ENCODE measurements at regions not wholly inside any gene's neighbourhood (a gene's known extent, or its start where the extent isn't known, plus 50 kb on each side); places are given as distances from the start of the nearest gene placed in this dataset.

GRCh38 chr12:59839514-59839913 lies 243.7 kb downstream of the SLC16A7 start:
- no peak for DNase-seq (ENCODE audit: low read depth in 2 of 3, low spot score in 2 of 3)

- DNase-seq (ENCODE audit: low read depth in 2 of 3, low spot score in 2 of 3): no peak
Measured at GRCh38 chr12:59843260-59843843, 247.5 kb downstream of the SLC16A7 start.

DNA sequence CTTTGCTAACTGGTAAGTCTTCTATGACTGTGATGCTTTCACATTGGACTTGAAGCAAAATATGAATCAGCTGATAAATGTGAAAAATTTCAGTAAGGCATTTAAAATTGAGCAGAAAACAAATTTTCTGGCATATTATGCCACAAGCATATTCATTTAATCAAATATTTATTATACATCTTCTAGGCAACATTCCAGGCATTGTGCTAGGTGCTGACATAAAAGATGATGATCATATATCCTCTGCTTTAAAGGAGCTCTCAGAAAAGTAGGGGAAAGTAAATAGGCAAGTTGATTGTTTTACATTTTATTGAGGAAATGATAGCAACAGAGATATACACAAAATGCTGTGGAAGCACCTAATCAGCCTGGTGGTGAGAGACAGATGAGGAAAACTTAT lies 248.9 kb downstream of the SLC16A7 start:
- no peak for DNase-seq (ENCODE audit: low read depth in 2 of 3, low spot score in 2 of 3)

GRCh38 chr12:59845293-59845692 lies 249.5 kb downstream of the SLC16A7 start:
- DNase-seq (ENCODE audit: low read depth in 2 of 3, low spot score in 2 of 3): no peak

DNA sequence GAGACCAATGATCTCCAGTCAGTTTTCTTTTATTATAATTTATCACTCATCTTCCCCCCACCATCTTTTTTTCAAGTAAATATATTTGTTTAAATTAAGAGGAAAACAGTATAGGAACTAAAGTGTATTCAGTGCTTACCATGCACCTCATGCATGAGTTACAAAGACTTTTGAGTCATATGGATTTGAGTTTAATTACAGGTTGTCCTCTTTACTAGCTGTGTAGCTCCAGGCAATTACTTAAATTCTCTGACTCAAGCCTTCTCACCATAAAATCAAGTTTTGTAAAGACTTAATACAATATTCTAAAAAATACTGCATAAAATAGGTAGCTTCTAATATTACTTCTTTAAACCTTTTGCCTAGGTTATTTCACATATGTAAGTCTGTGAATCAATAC lies 251.3 kb downstream of the SLC16A7 start:
- DNase-seq (ENCODE audit: low read depth in 2 of 3, low spot score in 2 of 3): no peak

DNA sequence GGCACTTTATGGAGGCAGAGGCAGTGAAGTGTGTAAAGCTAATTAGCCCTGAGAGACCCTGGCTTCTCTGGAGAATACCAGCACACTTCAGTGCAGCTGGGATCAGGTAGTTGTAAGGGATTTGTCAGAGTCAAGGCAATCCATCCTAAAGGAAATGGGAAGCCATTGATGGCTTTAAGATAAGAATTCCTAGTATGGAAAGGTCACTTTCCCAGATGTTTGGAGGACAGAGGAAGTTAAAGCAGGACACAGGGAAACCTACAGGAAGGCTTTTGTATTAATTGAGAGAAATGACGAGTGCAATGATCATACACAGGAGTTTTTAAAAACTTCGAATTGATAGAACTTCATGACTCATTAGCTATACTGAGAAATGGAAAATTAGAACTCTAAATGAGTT lies 254.4 kb downstream of the SLC16A7 start:
- DNase-seq (ENCODE audit: low read depth in 2 of 3, low spot score in 2 of 3): no peak

- no peak for DNase-seq (ENCODE audit: low read depth in 2 of 3, low spot score in 2 of 3)
Measured at GRCh38 chr12:59858508-59859170, 262.8 kb downstream of the SLC16A7 start.

- DNase-seq (ENCODE audit: low read depth in 2 of 3, low spot score in 2 of 3): no peak
Measured at GRCh38 chr12:59859171-59859510, 263.3 kb downstream of the SLC16A7 start.

GRCh38 chr12:59861635-59862034 lies 265.8 kb downstream of the SLC16A7 start:
- no peak for DNase-seq (ENCODE audit: low read depth in 2 of 3, low spot score in 2 of 3)

DNA sequence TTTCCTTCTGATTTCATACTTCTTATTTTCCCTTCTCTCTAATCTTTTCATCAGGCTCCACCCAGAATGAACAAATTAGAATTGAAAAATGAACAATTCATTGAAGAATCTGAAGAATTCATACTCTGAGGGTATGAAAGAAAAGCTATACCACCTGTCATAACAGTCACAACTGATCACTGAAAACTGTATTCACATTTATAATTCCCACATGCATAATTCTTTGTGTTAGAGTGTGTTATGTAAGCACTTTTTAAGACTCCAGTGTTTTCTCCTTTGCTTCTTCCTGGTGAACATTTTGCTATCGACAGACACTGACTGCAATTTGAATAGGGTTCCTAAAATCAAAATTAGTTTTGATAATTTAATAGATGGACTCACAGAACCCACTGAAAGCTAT lies 271.2 kb downstream of the SLC16A7 start:
- no peak for DNase-seq (ENCODE audit: low read depth in 2 of 3, low spot score in 2 of 3)

DNA sequence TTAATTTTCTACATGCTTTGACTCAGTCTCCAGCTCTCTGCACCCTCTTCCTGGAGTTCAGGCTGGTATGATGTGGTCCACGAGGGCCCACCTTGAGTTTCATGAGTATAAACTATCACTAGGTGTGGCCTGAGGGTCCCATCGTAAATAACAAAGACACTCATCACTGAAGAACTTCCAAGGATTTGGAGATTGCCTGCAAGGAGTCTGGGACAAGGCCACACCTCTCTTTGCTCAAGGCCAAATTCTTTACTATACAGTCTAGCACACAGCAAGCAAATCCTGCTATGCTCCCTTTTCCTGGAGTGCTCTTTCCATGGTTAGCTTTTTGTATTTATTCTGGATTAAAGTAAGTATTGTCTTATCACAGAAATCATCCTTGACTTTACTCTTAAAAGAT lies 271.9 kb downstream of the SLC16A7 start:
- DNase-seq (ENCODE audit: low read depth in 2 of 3, low spot score in 2 of 3): no peak

DNA sequence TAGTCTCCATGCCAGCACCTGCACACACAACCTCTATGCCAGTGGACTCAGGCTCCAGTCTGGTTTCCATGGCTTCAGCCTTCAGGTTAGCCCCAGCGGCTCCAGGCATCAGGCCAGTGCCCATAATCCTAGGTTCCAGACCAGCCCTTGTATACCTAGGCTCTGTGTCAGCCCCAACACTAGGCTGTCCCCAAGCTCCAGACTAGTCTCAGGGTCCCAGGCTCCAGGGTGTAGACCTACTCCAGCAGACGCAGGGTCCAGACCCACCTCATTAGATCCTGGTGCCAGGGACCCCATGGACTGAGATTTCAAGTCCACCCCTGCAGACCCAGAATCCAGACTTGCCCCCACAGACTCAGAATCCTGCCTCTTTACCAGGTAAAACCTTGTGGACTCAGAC lies 275.9 kb downstream of the SLC16A7 start:
- DNase-seq (ENCODE audit: low read depth in 2 of 3, low spot score in 2 of 3): no peak

GRCh38 chr12:59873136-59873535 lies 277.3 kb downstream of the SLC16A7 start:
- DNase-seq (ENCODE audit: low read depth in 2 of 3, low spot score in 2 of 3): no peak

DNA sequence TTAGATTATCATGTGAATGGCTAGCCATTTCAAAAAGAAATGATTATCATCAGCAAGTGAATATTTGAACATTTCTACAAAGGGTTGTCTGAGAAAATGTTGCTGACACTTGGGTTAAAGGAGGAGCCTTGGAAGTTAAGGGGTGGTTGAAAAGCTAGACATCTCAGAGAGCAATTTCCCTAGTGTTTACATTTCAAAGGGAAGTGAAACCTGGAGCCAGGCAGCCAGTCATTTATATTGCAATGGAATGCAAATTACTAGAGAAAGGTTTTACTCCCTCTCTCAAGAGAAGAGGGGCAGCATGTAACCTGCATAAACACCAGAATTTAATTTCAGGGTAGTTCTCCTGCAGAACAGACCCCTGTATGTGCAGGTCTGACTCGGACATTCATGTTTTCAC lies 279.0 kb downstream of the SLC16A7 start:
- no peak for DNase-seq (ENCODE audit: low read depth in 2 of 3, low spot score in 2 of 3)

DNA sequence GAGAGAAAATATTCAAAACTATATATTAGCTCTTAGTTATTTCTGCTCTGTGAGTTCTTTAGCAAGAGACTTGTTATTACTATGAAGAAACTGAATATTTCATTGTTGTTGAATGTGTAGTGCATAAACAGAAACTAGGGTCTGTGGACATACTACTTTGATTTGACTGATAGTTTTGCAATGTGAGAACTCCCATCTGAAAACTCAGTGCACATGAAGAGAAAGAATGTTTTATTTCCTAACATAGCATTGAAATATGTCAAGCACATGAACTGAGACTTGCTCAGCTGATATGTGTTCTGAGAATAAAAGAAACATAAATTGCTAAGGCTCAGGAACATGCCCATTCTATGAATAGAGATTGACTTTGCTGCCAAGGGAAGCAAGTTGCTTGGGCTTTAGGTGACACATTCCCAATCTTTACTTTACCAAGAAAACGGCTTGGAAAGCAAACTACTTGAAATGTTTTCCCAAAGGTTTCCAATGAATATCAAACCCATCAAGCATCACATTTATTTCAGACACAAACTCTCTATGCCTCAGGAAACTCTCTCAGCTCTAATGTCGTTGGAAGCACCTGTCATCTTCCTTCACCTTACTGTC lies 290.4 kb downstream of the SLC16A7 start:
- DNase-seq (ENCODE audit: low read depth in 2 of 3, low spot score in 2 of 3): no peak

DNA sequence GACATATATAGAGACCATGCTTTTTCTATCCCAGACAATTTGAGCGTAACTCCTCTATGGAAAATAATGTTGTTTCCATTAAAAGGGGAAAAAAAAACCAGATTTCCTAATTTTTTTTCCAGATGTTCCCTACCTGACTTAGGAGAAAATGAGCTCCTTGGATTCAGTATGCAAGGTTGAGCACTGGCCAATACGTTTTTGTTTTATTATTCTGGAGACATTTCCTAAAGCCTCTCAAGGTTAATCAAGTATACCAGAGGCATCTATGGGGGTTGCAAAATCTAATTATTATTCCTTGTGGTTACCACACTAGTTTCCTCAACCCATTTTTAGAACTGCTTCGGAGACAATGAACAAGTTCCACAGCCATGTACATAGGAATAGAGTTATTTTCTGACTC lies 291.3 kb downstream of the SLC16A7 start:
- DNase-seq (ENCODE audit: low read depth in 2 of 3, low spot score in 2 of 3): no peak

DNA sequence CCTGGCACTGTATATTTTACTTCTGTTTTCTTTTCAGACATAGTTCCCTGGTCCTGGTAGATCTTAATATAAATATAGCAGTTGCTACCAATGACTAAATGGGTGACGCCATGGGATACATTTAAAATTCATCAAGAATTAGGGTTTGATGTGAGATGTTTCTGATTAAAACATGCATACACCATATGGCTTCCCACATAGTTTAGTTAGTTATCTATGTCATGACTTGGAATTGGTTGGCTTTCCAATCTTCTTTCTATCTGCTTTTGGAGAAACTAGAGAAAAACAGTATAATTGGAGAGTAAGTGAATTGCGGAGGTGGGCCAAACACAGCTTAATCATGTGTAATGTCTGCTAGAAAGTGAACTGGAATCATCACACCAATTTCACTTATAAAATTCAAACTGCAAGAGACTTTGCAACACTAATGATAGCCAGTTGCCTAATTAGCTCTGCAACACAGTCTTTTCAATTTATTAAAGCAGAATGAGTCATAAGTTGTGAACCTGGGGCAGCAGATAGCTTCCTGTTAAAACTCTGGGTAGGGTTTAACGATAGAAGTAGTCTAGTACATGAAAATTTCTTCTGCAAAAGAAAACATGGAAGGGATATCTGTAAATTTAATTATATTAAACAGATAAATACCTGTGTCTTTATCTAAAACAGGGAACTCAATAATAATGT lies 295.2 kb downstream of the SLC16A7 start:
- no peak for DNase-seq (ENCODE audit: low read depth in 2 of 3, low spot score in 2 of 3)

DNA sequence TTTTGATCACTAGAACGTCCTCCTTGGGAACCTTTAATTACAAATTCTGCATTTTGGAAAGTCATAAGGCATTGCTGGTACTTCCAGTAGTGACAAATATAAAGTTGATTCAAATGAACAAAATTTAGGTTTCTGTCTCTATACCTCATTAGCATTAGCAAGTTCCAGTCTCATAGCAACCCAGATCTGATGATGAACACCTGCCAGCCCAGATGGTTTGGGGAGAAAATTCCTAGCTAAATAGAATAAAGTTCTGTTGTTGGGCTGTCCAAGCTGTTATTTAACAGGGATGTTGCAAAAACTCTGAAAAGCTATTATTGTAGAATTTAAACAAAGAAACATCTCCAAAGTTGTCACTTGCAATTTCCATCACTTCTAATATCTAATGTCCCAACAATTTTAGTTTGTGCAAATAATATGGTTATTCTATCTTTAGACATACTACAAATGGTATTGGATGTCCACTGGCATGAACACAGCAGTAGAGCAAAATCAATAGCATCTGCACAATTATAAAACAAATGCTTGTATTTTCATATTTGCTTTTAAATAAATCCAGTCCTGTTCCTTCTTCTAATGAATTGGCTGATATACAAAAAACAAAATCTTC lies 299.4 kb downstream of the SLC16A7 start:
- DNase-seq (ENCODE audit: low read depth in 2 of 3, low spot score in 2 of 3): no peak

GRCh38 chr12:59904874-59905521 lies 309.2 kb downstream of the SLC16A7 start:
- no peak for DNase-seq (ENCODE audit: low read depth in 2 of 3, low spot score in 2 of 3)

DNA sequence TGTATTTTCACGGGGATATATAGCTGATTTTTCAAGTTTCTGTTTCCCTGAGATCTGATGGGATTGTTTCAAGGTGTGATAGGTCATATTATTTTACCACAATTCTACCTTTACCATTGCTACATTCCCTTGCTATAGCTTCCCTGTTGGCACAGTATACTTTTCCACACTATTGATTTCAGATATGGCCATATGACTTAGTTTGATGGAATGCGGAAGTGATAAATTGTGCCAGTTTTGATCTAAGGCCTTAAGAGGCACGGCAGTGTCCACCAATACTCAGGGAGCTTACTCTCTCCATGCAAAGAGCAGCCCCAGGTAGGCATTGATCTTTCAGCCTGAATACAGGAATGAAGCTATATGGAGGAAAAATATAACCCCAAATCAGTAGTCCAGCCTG lies 315.7 kb downstream of the SLC16A7 start:
- no peak for DNase-seq (ENCODE audit: low read depth in 2 of 3, low spot score in 2 of 3)

GRCh38 chr12:59916988-59917387 lies 321.2 kb downstream of the SLC16A7 start:
- DNase-seq (ENCODE audit: low read depth in 2 of 3, low spot score in 2 of 3): no peak

All from activated CD8-positive, alpha-beta memory T cell treated with anti-CD3 and anti-CD28 coated beads for 48 hours (primary cell).